ENCODE measurements at regions not wholly inside any gene's neighbourhood (a gene's known extent, or its start where the extent isn't known, plus 50 kb on each side); places are given as distances from the start of the nearest gene placed in this dataset.

DNA sequence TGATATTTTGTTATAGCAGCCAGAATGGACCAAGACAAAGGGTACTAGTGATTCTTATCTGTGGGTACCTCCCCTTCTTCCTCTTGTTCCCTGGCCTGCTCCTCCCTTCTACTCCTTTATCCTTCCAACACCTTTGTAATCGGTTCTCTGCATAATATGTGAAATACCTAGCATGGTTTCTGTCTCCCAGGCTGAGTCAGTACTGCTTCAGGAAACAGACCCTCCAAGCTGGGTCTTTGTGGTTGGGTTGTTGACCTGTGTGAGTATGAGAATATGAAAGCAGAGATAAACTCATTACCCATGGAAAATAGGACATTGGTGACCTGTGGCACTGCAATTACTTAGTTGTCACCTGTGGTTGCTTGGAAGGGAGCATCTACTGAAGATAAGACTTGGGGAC lies 69.3 kb upstream of the KLF13 start:
- TF ChIP-seq, protein P1, sequence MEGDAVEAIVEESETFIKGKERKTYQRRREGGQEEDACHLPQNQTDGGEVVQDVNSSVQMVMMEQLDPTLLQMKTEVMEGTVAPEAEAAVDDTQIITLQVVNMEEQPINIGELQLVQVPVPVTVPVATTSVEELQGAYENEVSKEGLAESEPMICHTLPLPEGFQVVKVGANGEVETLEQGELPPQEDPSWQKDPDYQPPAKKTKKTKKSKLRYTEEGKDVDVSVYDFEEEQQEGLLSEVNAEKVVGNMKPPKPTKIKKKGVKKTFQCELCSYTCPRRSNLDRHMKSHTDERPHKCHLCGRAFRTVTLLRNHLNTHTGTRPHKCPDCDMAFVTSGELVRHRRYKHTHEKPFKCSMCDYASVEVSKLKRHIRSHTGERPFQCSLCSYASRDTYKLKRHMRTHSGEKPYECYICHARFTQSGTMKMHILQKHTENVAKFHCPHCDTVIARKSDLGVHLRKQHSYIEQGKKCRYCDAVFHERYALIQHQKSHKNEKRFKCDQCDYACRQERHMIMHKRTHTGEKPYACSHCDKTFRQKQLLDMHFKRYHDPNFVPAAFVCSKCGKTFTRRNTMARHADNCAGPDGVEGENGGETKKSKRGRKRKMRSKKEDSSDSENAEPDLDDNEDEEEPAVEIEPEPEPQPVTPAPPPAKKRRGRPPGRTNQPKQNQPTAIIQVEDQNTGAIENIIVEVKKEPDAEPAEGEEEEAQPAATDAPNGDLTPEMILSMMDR (IDR thresholded peaks at IDR 0.05), result no peak
- TF ChIP-seq POLR2A (IDR thresholded peaks at IDR 0.05), result no peak
